Adipocyte (in vitro differentiated cells): ENCODE measurements at regions not wholly inside any gene's neighbourhood (a gene's known extent, or its start where the extent isn't known, plus 50 kb on each side); places are given as distances from the start of the nearest gene placed in this dataset.
"Not testable (repeated sequence)": the region's sequence is repeated elsewhere in the genome, so short reads cannot be mapped to it uniquely, and the experiment has no call there.

Source experiments
- DNase-seq: peaks from one replicate; pipeline ENCODE4 v3.0.0-alpha.2; 2015; ENCODE audit warnings: low read depth
- H3K27me3 ChIP-seq: replicated peaks from 2 replicates; pipeline ENCODE4 v1.7.0; 2013; ENCODE audit warnings: mild to moderate bottlenecking, low read length, moderate library complexity; ENCODE audit not compliant: control insufficient read depth, insufficient read depth
- H3K36me3 ChIP-seq: 2 replicates; pipeline ENCODE4 v1.7.0; 2013; ENCODE audit warnings: low read length, mild to moderate bottlenecking, moderate library complexity; ENCODE audit not compliant: control insufficient read depth, insufficient read depth, severe bottlenecking
- H3K4me1 ChIP-seq: 2 replicates; pipeline ENCODE4 v1.7.0; 2013; ENCODE audit warnings: mild to moderate bottlenecking, low read length, moderate library complexity; ENCODE audit not compliant: control insufficient read depth, insufficient read depth
- H3K4me3 ChIP-seq: 2 replicates; pipeline ENCODE4 v1.7.0; 2013; ENCODE audit warnings: mild to moderate bottlenecking, low read length, moderate library complexity
- H3K9ac ChIP-seq: 2 replicates; pipeline ENCODE4 v1.7.0; 2013; ENCODE audit warnings: mild to moderate bottlenecking, low read length, moderate library complexity
- H3K9me3 ChIP-seq: 2 replicates; pipeline ENCODE4 v1.7.0; 2013; ENCODE audit warnings: mild to moderate bottlenecking, low read length, moderate library complexity; ENCODE audit not compliant: control insufficient read depth

DNA sequence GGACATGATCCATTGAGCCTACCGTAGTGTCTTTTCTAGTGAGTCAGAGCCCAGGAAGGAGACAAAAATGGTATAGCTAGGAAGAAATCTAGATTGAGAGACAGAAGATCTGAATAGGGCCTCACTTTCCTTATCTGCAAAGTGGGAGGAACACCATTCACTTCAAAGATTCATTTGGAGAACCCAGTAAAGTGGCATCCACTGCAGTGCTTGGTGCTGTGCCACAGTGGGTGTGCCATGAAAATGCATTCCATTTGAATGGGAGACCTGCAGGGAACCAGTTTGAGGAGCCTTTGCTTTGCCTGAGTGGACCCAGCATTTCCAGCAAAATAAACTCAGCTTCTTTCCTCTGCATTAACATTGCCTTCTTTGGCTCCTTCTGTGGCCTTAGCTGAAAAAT lies 470.5 kb upstream of the CADM1 start:
- no peaks in the 10 kb centered on the region for H3K36me3 ChIP-seq
- peaks cover 21% of the 10 kb centered on the region for H3K27me3 ChIP-seq
- H3K4me3 ChIP-seq: no peak overlapping the region
- H3K4me1 ChIP-seq: no peaks in the 10 kb centered on the region
- DNase-seq: no peak
- H3K9me3 ChIP-seq: no peaks in the 10 kb centered on the region
- no peak overlapping the region for H3K9ac ChIP-seq

- H3K36me3 ChIP-seq, H3K4me3 ChIP-seq, H3K9me3 ChIP-seq, DNase-seq, H3K9ac ChIP-seq, H3K4me1 ChIP-seq: not testable (repeated sequence)
- peaks cover 16% of the 10 kb centered on the region for H3K27me3 ChIP-seq
Observed at GRCh38 chr11:115967203-115967602, 463.0 kb upstream of the CADM1 start.

DNA sequence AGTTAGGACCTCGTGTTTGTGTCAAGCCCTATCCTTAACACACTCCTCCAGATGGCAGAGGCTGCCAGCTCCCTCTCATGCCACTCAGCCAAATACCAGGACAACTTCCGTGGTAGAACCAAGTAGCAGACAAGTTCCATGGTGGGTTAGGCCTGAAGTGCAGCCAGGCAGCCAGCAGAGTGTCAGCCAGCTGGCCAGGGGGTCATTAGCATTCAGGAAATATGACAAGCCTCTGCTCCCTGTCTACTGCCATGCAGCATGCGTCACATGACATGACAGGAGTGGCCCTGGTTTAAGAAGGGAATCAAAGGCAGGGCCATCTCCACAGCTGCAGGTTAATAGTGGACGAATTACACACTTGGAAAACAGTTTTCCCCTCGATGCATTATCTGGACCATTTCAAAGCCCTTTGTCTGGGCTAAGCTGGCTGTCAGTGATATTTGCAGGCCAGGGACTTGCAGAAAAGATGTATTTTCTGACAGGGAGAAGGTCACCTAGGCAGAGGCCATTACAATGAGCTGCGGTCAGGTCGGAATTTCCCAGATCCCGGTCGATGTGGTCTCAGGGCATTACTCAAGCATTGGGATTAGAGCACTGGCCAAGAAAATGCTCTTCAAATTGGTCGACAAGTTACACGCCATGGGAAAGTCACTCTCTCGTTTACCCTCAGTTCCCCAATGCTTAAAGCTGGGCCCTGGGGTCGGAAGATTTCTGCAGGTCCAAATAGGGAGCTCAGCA lies 461.7 kb upstream of the CADM1 start:
- Histone ChIP-seq H3K9me3 (no peaks in the 10 kb centered on the region), H3K9ac (no peak overlapping the region), H3K27me3 (peaks cover 28% of the 10 kb centered on the region), H3K36me3 (no peaks in the 10 kb centered on the region), H3K4me3 (no peak overlapping the region), H3K4me1 (no peaks in the 10 kb centered on the region)
- no peak for DNase-seq

GRCh38 chr11:115964091-115964490 lies 459.9 kb upstream of the CADM1 start:
- Histone ChIP-seq H3K4me3 (no peak overlapping the region), H3K9me3 (no peaks in the 10 kb centered on the region), H3K36me3 (no peaks in the 10 kb centered on the region), H3K9ac (no peak overlapping the region), H3K27me3 (peaks cover 31% of the 10 kb centered on the region), H3K4me1 (no peaks in the 10 kb centered on the region)
- DNase-seq: no peak

- no peak for DNase-seq
- Histone ChIP-seq H3K4me1 (no peaks in the 10 kb centered on the region), H3K9ac (no peak overlapping the region), H3K27me3 (peaks cover 33% of the 10 kb centered on the region), H3K9me3 (no peaks in the 10 kb centered on the region), H3K36me3 (no peaks in the 10 kb centered on the region), H3K4me3 (no peak overlapping the region)
Observed at GRCh38 chr11:115963156-115963555, 458.9 kb upstream of the CADM1 start.

DNA sequence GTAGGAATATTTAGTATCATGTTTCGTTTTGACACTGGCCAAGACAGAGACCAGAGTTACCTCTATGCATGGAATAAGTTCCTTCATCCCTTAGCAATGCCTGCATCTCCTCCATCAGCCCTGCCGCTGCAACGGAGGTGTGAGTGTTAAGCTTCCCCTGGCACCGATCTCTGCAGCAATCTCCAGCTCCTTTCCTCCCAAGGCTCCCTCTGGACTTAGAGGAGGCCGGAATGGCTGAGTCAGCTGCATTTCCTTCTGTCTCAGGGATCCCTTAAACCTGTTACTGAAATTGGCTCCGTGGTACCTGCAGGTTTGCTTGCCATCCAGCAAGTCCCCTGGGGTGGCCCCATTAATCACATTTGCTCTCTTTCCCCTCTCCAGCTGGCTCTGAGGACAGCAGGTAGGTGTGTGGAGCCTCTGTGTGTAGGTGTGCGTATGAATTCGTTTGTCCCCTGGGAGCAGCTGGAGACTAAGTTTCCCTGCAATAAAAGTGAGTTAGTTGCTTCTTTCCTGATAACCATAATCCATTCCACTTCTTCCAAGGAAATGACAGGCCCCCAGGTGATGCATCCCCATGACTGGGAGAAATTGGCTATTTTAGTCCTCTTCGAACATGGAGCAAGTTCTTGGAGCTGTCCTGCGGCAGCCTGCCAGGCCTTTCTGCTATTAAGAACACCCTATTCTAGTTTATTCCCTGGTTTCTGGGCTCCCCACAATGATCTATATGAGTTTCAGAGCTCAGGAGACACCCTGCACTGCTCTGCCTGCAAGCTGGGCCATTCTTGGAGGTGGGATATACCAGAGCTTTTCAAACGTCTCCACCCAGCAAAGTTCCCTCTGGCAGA lies 457.2 kb upstream of the CADM1 start:
- H3K36me3 ChIP-seq: no peaks in the 10 kb centered on the region
- no peak for DNase-seq
- H3K4me3 ChIP-seq: no peak overlapping the region
- no peak overlapping the region for H3K9ac ChIP-seq
- no peaks in the 10 kb centered on the region for H3K4me1 ChIP-seq
- no peaks in the 10 kb centered on the region for H3K9me3 ChIP-seq
- peaks cover 33% of the 10 kb centered on the region for H3K27me3 ChIP-seq

- peaks cover 33% of the 10 kb centered on the region for H3K27me3 ChIP-seq
- no peaks in the 10 kb centered on the region for H3K36me3 ChIP-seq
- H3K4me1 ChIP-seq: no peaks in the 10 kb centered on the region
- H3K9ac ChIP-seq: no peak overlapping the region
- no peak for DNase-seq
- H3K4me3 ChIP-seq: no peak overlapping the region
- no peaks in the 10 kb centered on the region for H3K9me3 ChIP-seq
Observed at GRCh38 chr11:115959081-115959486, 454.9 kb upstream of the CADM1 start.

DNA sequence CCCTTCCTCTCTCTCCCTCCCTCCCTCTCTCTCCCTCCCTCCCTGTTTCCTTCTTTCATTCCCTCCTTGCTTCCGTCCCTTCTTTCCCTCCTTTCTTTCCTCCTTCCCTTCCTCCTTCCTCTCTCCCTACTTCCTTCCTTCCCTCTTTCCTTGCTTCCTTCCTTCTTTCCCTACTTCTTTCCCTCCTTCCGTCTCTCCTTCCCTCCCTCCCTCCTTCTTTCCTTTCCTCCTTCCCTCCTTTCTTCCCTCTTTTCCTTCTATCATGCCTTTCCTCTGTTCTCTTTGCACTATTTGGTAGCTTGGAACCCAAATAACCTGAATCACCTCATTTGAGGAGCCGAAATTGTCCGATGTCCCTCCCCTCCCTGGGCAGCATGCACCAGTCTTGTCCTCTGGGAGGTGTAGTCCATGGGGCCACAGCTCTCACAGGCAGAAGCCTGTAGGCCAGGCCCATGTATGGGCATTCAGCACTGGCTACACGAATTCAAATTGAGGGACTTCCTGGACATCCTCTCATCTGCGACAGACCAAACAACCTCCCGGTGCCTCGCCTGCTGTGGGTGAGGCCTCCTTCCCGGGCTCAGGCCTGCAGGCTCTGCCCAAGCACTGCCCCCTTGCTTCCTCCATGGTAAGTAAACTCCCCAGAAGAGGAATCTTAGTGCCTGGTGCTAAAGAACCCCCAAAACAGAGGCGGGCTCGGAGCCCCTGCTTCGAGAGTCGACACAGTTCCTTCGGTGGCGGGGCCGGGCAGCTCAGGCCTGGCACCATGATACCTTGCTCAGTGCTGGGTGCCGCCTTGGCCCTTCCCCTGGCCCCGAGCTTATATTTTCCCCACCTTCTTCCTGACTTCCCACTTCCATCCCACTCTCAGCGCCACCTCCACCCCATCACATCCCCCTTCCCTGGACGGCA lies 454.1 kb upstream of the CADM1 start:
- Histone ChIP-seq H3K4me3 (no peak overlapping the region), H3K9me3 (no peaks in the 10 kb centered on the region), H3K27me3 (peaks cover 26% of the 10 kb centered on the region), H3K4me1 (no peaks in the 10 kb centered on the region), H3K9ac (no peak overlapping the region), H3K36me3 (no peaks in the 10 kb centered on the region)
- DNase-seq: no peak

- H3K4me3 ChIP-seq: no peak overlapping the region
- H3K27me3 ChIP-seq: peaks cover 4% of the 10 kb centered on the region
- DNase-seq: no peak
- no peaks in the 10 kb centered on the region for H3K4me1 ChIP-seq
- no peak overlapping the region for H3K9ac ChIP-seq
- peaks cover 9% of the 10 kb centered on the region for H3K9me3 ChIP-seq
- H3K36me3 ChIP-seq: no peaks in the 10 kb centered on the region
Observed at GRCh38 chr11:115955803-115956202, 451.6 kb upstream of the CADM1 start.

GRCh38 chr11:115950660-115951059 lies 446.4 kb upstream of the CADM1 start:
- H3K9ac ChIP-seq: no peak overlapping the region

GRCh38 chr11:115944596-115944995 lies 440.4 kb upstream of the CADM1 start:
- Histone ChIP-seq H3K9me3 (peaks cover 6% of the 10 kb centered on the region), H3K4me3 (no peak overlapping the region), H3K36me3 (no peaks in the 10 kb centered on the region), H3K27me3 (peaks cover 4% of the 10 kb centered on the region), H3K9ac (no peak overlapping the region), H3K4me1 (no peaks in the 10 kb centered on the region)
- DNase-seq: no peak

More at GRCh38 chr11:115950660-115951059, 446.4 kb upstream of the CADM1 start:
- no peak overlapping the region for H3K4me3 ChIP-seq
- DNase-seq: no peak
- H3K9me3 ChIP-seq: peaks cover 26% of the 10 kb centered on the region
- no peaks in the 10 kb centered on the region for H3K36me3 ChIP-seq
- H3K4me1 ChIP-seq: no peaks in the 10 kb centered on the region
- H3K27me3 ChIP-seq: peaks cover 4% of the 10 kb centered on the region
